ENCODE measurements at regions not wholly inside any gene's neighbourhood (a gene's known extent, or its start where the extent isn't known, plus 50 kb on each side); places are given as distances from the start of the nearest gene placed in this dataset.

GRCh38 chr12:91630596-91631293 is 448.1 kb upstream of the DCN start:
- TF ChIP-seq CTCF (IDR thresholded peaks at IDR 0.05) (no peak), REST (IDR thresholded peaks at IDR 0.05; ENCODE audit: insufficient read depth in 1 of 2, low read depth in 2 of 2, low read length in 1 of 2) (no peak), TCF7L2 (IDR thresholded peaks at IDR 0.05; ENCODE audit: low read depth, low read length) (no peak), POLR2AphosphoS5 (IDR thresholded peaks at IDR 0.05; ENCODE audit: low read depth, low read length) (no peak), SIN3A (IDR thresholded peaks at IDR 0.05; ENCODE audit: borderline replicate concordance, insufficient read depth, low read depth, low read length) (no peak)
